NCI-H748 (cell line): ENCODE measurements at regions not wholly inside any gene's neighbourhood (a gene's known extent, or its start where the extent isn't known, plus 50 kb on each side); places are given as distances from the start of the nearest gene placed in this dataset.

Experiments used
- DNase-seq: peaks from one replicate; lab custom pipeline; 2025; ENCODE audit not compliant: unreplicated experiment; lab: John Stamatoyannopoulos, UW

- no peak for DNase-seq
Measured at GRCh38 chr3:154482507-154482906, 52.5 kb upstream of the GPR149 start.

- DNase-seq, result no peak
Measured at GRCh38 chr3:154480033-154480432, 50.0 kb upstream of the GPR149 start.
